GM18867 (cell line): ENCODE measurements at regions not wholly inside any gene's neighbourhood (a gene's known extent, or its start where the extent isn't known, plus 50 kb on each side); places are given as distances from the start of the nearest gene placed in this dataset.

Source experiments
- ATAC-seq: cut with Tn5 transposase; IDR thresholded peaks from one replicate; pipeline ENCODE4 v1.9.1; 2021; ENCODE audit warnings: mild to moderate bottlenecking, moderate library complexity; ENCODE audit not compliant: unreplicated experiment

DNA sequence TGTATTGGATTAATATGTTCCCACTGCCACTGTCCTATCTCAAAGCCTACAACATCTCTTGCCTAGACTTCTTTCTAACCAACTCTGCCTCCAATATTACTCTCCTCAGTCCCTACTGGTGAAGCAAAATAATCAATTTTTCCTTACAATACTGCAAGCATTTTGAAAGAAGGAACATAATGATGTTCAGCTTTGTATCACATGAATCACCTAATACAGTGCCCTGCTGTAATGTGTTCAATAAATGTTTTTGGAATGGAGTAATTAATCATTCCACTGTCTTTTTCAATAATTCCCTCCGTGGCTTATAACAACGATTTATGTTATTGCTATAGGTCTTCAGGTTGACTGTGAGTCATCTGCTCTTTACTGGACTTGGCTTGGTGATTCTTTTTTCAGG lies 356.4 kb downstream of the TDRD15 start:
- no peak for ATAC-seq

- ATAC-seq, result no peak
These were observed 360.9 kb downstream of the TDRD15 start for GRCh38 chr2:21484643-21485042.

DNA sequence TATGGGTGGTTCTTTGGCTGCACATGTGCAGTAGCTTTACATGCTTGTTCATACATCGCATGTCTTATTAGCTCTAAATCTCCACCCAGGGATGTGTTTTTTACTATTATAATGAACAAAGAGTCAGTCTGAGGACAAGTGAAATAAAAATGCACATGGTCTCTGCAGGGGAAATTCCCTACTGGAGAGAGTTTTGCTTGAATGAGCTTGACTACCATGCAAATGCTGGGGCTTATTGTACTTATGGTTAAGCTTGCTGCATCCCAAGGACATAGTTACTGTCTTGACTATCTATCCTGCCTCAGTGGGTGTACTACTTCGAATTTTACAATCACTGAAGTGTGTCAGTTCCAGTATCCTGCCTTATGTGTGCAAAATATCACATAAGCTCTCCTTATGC lies 362.7 kb downstream of the TDRD15 start:
- no peak for ATAC-seq

GRCh38 chr2:21489080-21489479 lies 365.3 kb downstream of the TDRD15 start:
- ATAC-seq, result peak; percentile 59

DNA sequence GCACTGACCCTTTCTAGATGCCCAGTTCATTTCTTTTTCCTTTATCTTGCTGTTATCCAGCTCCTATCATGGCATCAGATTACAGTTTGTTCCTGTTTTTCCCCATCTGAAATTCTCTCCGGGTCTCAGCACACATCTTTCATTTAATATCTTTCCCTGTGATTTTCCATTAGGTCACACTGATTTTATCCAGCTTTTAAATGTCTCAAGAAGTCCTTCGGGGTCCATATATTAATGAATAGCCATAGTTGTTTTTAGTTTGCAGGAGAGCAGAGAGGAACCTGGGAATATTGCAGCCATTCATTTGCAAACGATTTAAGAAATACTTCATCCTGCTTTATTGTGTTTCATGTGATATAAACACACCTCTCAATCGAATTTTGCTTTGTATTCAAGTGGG lies 374.2 kb downstream of the TDRD15 start:
- no peak for ATAC-seq

DNA sequence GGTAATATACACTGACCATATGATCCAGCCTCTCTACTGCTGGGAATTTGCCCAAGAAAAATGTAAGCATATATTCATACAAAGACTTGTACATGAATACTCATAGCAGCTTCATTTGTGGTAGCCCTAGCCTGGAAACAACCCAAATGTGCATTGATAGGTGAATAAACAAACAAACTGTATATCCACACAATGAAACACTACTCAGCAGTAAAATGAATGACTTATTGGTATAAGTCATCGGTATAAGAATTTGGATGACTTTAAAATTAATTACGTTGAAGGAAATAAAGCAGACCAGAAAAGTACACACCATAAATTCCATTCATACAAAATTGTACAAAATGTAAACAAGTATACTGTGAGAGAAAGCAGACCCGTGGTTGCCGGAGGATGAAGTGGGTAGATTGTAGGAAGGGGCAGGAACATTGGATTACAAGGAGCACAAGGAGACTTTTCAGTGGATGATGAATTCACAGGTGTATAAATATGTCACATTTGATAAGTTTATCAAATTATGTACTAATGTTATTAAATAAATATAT lies 376.7 kb downstream of the TDRD15 start:
- no peak for ATAC-seq

GRCh38 chr2:21501376-21502027 lies 377.7 kb downstream of the TDRD15 start:
- no peak for ATAC-seq

DNA sequence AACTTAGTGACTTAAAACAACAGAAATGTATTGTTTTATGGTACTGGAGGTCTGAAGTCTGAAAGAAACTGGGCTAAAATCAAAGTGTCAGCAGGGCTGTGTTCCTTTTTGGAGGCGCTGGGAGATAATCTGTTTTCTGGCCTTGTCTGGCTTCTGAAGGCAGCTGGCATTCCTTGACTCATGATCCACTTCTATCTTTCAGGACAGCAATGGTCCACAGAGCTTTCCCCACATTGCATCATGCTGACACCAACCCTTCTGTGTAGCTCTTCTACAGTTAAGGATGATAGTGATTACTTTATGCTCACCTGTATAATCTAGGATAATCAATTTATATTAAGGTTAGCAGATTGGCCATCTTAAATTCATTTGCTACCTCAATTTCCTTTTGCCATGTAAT lies 392.1 kb downstream of the TDRD15 start:
- no peak for ATAC-seq

- no peak for ATAC-seq
These were observed 395.6 kb downstream of the TDRD15 start for GRCh38 chr2:21519412-21519811.

DNA sequence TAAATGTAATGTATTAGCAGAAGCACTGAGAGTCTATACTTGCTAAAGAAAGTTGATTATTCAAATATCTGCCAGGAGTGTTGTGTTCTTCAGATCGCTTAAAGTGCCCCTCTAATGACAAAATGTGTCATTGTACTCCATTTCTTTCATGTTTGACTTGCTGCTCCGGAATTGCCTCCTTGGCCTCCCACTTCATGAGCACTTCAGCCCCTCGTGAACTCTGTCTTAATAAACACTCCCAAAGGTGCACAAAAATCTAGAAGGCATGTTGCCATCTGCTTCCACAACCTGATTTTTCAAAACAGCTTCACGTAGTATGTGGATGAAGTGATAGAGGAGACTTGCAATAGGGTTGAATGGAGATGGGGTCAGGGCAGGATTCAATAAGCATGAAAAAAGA lies 396.1 kb downstream of the TDRD15 start:
- no peak for ATAC-seq

GRCh38 chr2:21535826-21536225 lies 412.1 kb downstream of the TDRD15 start:
- no peak for ATAC-seq

- no peak for ATAC-seq
These were observed 415.9 kb downstream of the TDRD15 start for GRCh38 chr2:21539685-21540084.

GRCh38 chr2:21543630-21544029 lies 419.9 kb downstream of the TDRD15 start:
- no peak for ATAC-seq

DNA sequence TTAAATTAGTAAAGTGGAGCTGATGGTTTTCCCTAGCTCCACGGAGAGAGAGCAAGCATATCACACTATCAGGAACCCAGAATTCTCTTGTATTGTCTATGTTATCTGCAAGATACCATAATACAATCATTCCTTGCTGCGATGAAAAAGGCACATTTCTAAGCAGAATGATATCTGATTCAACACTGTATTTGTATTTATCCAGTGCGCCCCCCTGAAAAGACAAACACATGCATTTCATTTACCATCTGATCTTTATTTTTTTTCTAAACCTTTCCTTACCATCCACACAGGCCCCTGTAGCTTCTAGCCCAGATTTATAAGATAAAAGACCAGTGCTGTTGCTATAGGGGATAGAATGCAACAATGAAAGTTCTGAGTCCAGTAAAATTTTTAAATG lies 420.6 kb downstream of the TDRD15 start:
- ATAC-seq, result no peak

DNA sequence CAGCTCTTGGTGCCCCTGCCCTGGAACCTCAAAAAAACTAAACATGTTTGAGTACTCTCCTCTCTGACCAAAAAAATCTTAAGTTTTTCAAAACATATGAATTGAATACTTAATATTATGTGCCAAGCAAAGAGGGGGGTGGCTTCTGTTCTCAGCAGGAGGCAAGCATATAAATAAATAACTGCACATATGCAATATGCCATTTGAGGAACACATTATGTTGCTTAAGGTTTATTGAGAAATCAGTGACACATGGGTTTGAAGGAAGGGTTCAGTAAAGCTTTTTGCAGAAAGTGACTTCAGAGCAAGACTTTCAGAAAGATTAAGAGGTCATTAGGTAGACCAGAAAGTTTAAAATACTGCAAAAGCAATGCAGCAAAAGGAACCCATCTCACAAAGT lies 429.2 kb downstream of the TDRD15 start:
- ATAC-seq, result no peak

GRCh38 chr2:21559351-21559750 lies 435.6 kb downstream of the TDRD15 start:
- ATAC-seq, result no peak

DNA sequence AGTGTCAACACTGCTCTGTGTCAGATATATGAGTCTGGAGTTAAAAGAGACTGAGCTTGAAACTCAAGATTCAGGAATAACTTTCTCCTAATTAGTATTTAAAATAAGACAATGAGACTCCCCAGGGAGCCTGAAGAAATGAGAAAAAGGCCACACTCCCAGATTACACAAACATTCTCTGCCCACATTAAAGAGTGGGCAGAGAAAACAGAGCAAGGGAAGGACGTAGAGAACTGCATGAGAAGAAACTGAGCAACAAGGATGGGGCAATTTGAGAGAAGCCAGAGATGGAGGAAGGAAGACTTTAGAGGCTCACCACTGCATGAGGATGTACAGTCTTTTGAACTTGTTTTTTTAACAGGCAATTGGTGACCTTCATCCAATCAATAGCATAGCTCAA lies 438.2 kb downstream of the TDRD15 start:
- no peak for ATAC-seq

GRCh38 chr2:21567395-21567794 lies 443.6 kb downstream of the TDRD15 start:
- ATAC-seq, result no peak

- no peak for ATAC-seq
These were observed 447.9 kb downstream of the TDRD15 start for GRCh38 chr2:21571686-21572085.

GRCh38 chr2:21580391-21580790 lies 456.6 kb downstream of the TDRD15 start:
- ATAC-seq, result no peak

DNA sequence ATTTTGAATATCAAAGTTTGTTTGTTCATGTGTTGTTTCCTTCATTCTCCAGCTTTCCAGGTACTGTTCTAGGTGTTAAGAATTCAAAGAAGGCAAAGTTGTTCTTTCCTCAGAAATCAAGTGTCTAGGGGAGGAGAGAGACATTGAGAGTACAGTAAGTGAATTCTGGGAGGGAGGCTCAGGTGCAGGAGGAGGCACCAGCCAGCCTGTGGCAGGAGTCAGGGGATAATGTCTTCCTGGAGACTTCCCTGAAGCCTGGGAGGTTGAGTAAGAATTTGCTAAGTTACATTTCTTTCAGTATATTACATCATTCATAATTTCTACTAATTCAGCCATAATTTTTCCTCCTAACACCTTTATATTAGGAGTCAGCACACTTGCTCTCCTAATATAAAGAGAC lies 462.1 kb downstream of the TDRD15 start:
- ATAC-seq, result no peak

GRCh38 chr2:21590026-21590690 lies 466.4 kb downstream of the TDRD15 start:
- no peak for ATAC-seq

- ATAC-seq, result no peak
These were observed 468.2 kb downstream of the TDRD15 start for GRCh38 chr2:21591926-21592325.
